Gastroesophageal sphincter (tissue), 4 donors: ENCODE measurements at regions not wholly inside any gene's neighbourhood (a gene's known extent, or its start where the extent isn't known, plus 50 kb on each side); places are given as distances from the start of the nearest gene placed in this dataset.

Experiments
- ATAC-seq: fragments of 150-250 bp; one replicate; pipeline ENCODE4 v1.9.1; 2016; ENCODE audit warnings: mild to moderate bottlenecking, moderate library complexity
- H3K27ac ChIP-seq, 4 donors: fragments of 200-600 bp; sonication (generic) in 3 of 4; 1 replicate in 3 of 4; 2 replicates in 1 of 4; pipeline ENCODE4 v1.5.1; 2016 to 2019
- H3K27me3 ChIP-seq: fragments of 200-600 bp; sonication (generic); one replicate; pipeline ENCODE4 v1.5.1; 2019
- H3K36me3 ChIP-seq, 2 donors: fragments of 200-600 bp; sonication (generic); one replicate each; pipeline ENCODE4 v1.5.1; 2019; ENCODE audit warnings: control low read depth in 1 of 2
- H3K4me1 ChIP-seq, 3 donors: fragments of 200-600 bp; sonication (generic); 1 replicate in 2 of 3; 2 replicates in 1 of 3; pipeline ENCODE4 v1.5.1; 2016 to 2019; ENCODE audit warnings: control low read depth in 2 of 3
- H3K4me3 ChIP-seq, 2 donors: fragments of 200-600 bp; sonication (generic); one replicate each; pipeline ENCODE4 v1.5.1; 2019; ENCODE audit warnings: mild to moderate bottlenecking in 1 of 2, moderate library complexity in 1 of 2
- H3K9me3 ChIP-seq, 3 donors: fragments of 200-600 bp; sonication (generic); one replicate each; pipeline ENCODE4 v1.5.1; 2017 to 2019; ENCODE audit warnings: control low read depth in 2 of 3
- EP300 ChIP-seq: sonication (generic); formaldehyde crosslinking; IDR thresholded peaks from one replicate; pipeline ENCODE4 v1.6.1; 2017; ENCODE audit warnings: antibody characterized with exemption, mild to moderate bottlenecking
- POLR2A ChIP-seq, 2 donors: fragments of 450-650 bp; IDR thresholded peaks; one replicate each; pipeline ENCODE4 v1.6.1; 2017; ENCODE audit warnings: antibody characterized with exemption in 2 of 2, mild to moderate bottlenecking in 2 of 2, moderate library complexity in 1 of 2
- POLR2AphosphoS5 ChIP-seq: sonication (generic); formaldehyde crosslinking; IDR thresholded peaks from one replicate; pipeline ENCODE4 v1.6.1; 2017; ENCODE audit warnings: antibody characterized with exemption
- WGBS, 2 donors: methylation state at CpG; one replicate each; pipeline ENCODE4 v1.1.5; 2018; ENCODE audit warnings: low coverage in 1 of 2; 5-methylcytosine and 5-hydroxymethylcytosine counted together
- TF ChIP-seq, protein P1 (sequence below), 4 experiments: fragments of 200-600 bp in 2 of 4; fragments of 450-650 bp in 2 of 4; sonication (generic) in 1 of 4; IDR thresholded peaks; one replicate each; pipeline ENCODE4 v1.5.1; 2017 to 2019; ENCODE audit warnings: antibody characterized with exemption in 4 of 4, mild to moderate bottlenecking in 2 of 4, moderate library complexity in 2 of 4

DNA sequence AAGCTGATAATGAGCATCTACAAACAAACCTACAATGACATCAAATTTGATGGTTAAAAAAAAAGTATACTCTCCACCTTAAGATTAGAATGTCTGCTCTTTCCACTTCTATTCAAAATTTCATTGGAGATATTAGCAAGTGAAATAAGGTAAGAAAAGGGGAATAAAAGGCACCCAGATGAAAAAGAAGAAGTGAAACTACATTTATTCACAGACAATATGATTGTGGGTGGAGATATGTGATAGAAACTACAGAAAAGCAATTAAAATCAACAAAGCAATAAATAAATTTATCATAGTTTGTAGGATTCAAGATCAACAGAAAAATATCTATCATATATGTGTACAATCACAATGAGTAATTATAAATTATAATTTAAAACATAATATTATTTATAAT lies 395.1 kb upstream of the CCNH start:
- no peaks in the 10 kb centered on the region for H3K27me3 ChIP-seq
- H3K4me1 ChIP-seq = no peaks in the 10 kb centered on the region
- no peaks in the 10 kb centered on the region for H3K36me3 ChIP-seq
- H3K9me3 ChIP-seq = no peaks in the 10 kb centered on the region
- H3K4me3 ChIP-seq = no peak overlapping the region
- ATAC-seq = no peak
- no peak overlapping the region for H3K27ac ChIP-seq
- TF ChIP-seq POLR2AphosphoS5 (no peak), EP300 (no peak), POLR2A (IDR thresholded peaks at IDR 0.05) (no peak)
- TF ChIP-seq, protein P1, sequence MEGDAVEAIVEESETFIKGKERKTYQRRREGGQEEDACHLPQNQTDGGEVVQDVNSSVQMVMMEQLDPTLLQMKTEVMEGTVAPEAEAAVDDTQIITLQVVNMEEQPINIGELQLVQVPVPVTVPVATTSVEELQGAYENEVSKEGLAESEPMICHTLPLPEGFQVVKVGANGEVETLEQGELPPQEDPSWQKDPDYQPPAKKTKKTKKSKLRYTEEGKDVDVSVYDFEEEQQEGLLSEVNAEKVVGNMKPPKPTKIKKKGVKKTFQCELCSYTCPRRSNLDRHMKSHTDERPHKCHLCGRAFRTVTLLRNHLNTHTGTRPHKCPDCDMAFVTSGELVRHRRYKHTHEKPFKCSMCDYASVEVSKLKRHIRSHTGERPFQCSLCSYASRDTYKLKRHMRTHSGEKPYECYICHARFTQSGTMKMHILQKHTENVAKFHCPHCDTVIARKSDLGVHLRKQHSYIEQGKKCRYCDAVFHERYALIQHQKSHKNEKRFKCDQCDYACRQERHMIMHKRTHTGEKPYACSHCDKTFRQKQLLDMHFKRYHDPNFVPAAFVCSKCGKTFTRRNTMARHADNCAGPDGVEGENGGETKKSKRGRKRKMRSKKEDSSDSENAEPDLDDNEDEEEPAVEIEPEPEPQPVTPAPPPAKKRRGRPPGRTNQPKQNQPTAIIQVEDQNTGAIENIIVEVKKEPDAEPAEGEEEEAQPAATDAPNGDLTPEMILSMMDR (IDR thresholded peaks at IDR 0.05) = no peak

DNA sequence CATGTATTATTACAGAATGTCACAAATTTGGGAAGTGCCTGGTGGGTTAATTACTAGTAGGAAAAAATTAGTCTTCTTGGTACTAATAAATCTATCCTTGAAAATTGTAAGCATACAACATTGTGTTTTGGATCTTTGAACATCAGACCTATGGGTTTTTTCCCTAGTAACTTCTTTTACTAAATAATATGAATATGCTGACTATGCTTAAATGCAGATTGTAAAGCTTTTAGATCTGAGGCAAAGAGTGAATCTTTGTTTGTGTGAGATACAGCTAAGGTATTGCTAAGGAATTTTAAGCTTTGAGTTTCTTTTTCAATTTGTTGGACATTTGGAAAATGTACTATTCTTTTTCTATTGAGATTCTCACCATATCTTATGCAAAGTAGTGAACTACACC lies 390.6 kb upstream of the CCNH start:
- ATAC-seq = no peak
- no peaks in the 10 kb centered on the region for H3K36me3 ChIP-seq
- TF ChIP-seq POLR2AphosphoS5 (no peak), EP300 (no peak), POLR2A (IDR thresholded peaks at IDR 0.05) (no peak)
- TF ChIP-seq, protein P1 (IDR thresholded peaks at IDR 0.05) = no peak

DNA sequence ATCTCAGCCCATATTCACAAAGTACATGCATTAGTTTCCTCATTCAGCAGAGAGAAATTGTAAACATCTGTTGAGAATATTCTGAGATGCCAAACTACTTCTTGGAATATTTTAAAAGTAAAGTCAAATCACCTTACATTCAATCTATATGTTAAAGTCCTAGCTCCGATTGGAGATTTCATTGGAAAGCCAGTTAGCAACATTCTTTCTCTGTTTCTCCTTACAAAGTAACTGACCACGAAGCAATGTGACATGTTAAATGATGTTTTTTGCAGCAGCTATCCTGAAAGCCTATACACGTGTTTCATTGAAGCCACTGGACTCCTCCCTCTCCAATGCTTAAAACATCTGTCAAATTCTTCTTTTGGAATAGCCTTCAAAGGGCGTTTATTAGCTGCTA lies 379.1 kb upstream of the CCNH start:
- Histone ChIP-seq H3K9me3 (no peaks in the 10 kb centered on the region), H3K36me3 (no peaks in the 10 kb centered on the region), H3K27me3 (peaks cover 10% of the 10 kb centered on the region), H3K4me3 (no peak overlapping the region), H3K27ac (no peak overlapping the region), H3K4me1 (no peaks in the 10 kb centered on the region)
- TF ChIP-seq EP300 = no peak
- TF ChIP-seq, protein P1 (IDR thresholded peaks at IDR 0.05) = no peak
- WGBS, 2 donors = 31 to 35% methylated on average over 4 of the region's 4 CpGs
- ATAC-seq = no peak

More for the DNA sequence above, 390.6 kb upstream of the CCNH start:
- H3K4me1 ChIP-seq = no peaks in the 10 kb centered on the region
- no peak overlapping the region for H3K27ac ChIP-seq
- no peaks in the 10 kb centered on the region for H3K9me3 ChIP-seq
- peaks cover 11% of the 10 kb centered on the region for H3K27me3 ChIP-seq
- H3K4me3 ChIP-seq = no peak overlapping the region

DNA sequence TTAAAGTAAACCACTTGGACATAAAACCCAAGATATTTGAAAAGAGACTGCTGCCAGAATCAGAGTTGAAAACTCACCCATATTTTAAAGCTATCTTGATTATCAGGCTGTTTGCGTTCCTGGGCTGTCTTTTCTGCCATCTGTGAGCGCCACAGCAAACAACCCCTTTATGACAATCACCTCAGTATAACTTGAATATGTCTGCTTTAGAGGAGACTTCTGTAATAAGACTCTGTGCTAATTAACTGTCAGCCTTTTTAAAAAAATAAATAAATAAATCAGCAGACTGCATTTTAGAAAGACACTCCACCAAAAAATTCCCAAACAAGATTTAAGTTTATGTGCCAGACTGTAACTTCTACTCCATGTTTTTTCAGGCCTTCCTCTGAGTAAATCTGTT lies 375.7 kb upstream of the CCNH start:
- H3K27me3 ChIP-seq = peaks cover 12% of the 10 kb centered on the region
- no peak overlapping the region for H3K4me3 ChIP-seq
- no peaks in the 10 kb centered on the region for H3K36me3 ChIP-seq
- ATAC-seq = no peak
- no peaks in the 10 kb centered on the region for H3K9me3 ChIP-seq
- 40 to 56% methylated on average over 2 of the region's 2 CpGs for WGBS, 2 donors
- no peaks in the 10 kb centered on the region for H3K4me1 ChIP-seq
- no peak for TF ChIP-seq POLR2A (IDR thresholded peaks at IDR 0.05)
- no peak overlapping the region for H3K27ac ChIP-seq

DNA sequence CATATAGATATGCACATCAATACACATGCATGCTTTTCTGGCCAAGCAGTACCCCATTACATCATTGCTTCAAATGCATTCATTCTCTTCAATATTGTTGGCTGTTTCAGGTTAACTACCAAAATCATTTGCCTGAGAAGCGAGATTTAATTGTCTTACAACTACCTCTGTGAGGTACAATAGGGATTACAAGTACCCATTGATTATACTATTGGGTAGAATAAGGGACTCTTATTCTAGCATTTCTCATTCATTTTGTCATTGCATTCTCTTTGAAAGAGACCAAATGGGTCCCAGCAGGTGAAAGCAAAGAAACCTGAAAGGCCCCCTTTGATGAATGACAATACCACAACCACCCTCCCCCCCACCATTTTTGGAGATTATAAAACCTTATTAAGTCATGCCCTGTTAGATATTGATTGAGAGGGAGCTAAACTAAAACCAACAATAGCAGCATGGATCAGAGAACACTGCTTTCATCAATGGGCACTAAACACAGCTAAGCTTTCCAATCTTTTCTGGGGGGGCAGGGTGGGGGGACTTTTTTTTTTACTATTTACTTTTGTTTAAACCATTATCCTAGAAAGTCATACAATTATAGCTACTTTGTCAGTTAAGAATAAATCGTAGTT lies 375.0 kb upstream of the CCNH start:
- Histone ChIP-seq H3K36me3 (no peaks in the 10 kb centered on the region), H3K9me3 (no peaks in the 10 kb centered on the region), H3K27ac (no peak overlapping the region), H3K4me3 (no peak overlapping the region), H3K4me1 (no peaks in the 10 kb centered on the region), H3K27me3 (peaks cover 19% of the 10 kb centered on the region)
- ATAC-seq = no peak
- 50 to 52% methylated on average over 2 of the region's 2 CpGs for WGBS, 2 donors
- TF ChIP-seq, protein P1 (IDR thresholded peaks at IDR 0.05) = no peak
- TF ChIP-seq EP300 (no peak), POLR2AphosphoS5 (no peak), POLR2A (IDR thresholded peaks at IDR 0.05) (no peak)
